K562 (cell line): ENCODE measurements at regions not wholly inside any gene's neighbourhood (a gene's known extent, or its start where the extent isn't known, plus 50 kb on each side); places are given as distances from the start of the nearest gene placed in this dataset.

Source experiments
- CBFB ChIP-seq: sonication (generic); formaldehyde crosslinking; IDR thresholded peaks from 2 replicates; pipeline ENCODE4 v1.4.0; 2020; ENCODE audit warnings: mild to moderate bottlenecking, missing genetic modification reagents
- CBX1 ChIP-seq: sonication (generic); IDR thresholded peaks from 2 replicates; pipeline ENCODE4 v1.6.1; 2016; ENCODE audit warnings: antibody characterized with exemption, low read depth, mild to moderate bottlenecking
- ELF4 ChIP-seq: fragments of 450-650 bp; formaldehyde crosslinking; IDR thresholded peaks from 2 replicates; pipeline ENCODE4 v1.4.0; 2022; ENCODE audit warnings: missing genetic modification characterization
- FOXM1 ChIP-seq, 2 experiments: fragments of 450-650 bp in 1 of 2; sonication (generic) in 1 of 2; formaldehyde crosslinking in 1 of 2; IDR thresholded peaks; 2 replicates each; pipeline versions ENCODE4 v1.6.1 to v1.9.0; 2017 to 2022; ENCODE audit warnings: low read depth in 2 of 2, mild to moderate bottlenecking in 2 of 2, missing genetic modification reagents in 1 of 2, moderate library complexity in 1 of 2
- FUS ChIP-seq: fragments of 200-400 bp; formaldehyde crosslinking; optimal IDR thresholded peaks from 2 replicates; pipeline ENCODE3; 2017; ENCODE audit warnings: low read depth, low read length
- HLTF ChIP-seq: fragments of 450-650 bp; IDR thresholded peaks from 2 replicates; pipeline ENCODE4 v1.6.1; 2016
- HNRNPK ChIP-seq: fragments of 200-400 bp; formaldehyde crosslinking; IDR thresholded peaks from one replicate; pipeline ENCODE4 v1.6.1; 2018; ENCODE audit warnings: mild to moderate bottlenecking, low read depth, low read length; ENCODE audit not compliant: poor library complexity, severe bottlenecking
- ILK ChIP-seq: fragments of 450-650 bp; IDR thresholded peaks from 2 replicates; pipeline ENCODE4 v1.6.1; 2016; ENCODE audit warnings: missing genetic modification characterization, low read depth, mild to moderate bottlenecking, missing compliant biosample characterization, moderate library complexity, borderline replicate concordance
- NCOR1 ChIP-seq: fragments of 450-650 bp; IDR thresholded peaks from 2 replicates; pipeline ENCODE4 v1.6.1; 2016; ENCODE audit warnings: mild to moderate bottlenecking, moderate library complexity
- OTX1 ChIP-seq: fragments of 450-650 bp; formaldehyde crosslinking; IDR thresholded peaks from 2 replicates; pipeline ENCODE4 v1.4.0; 2022; ENCODE audit warnings: mild to moderate bottlenecking
- PML ChIP-seq: IDR thresholded peaks from 2 replicates; pipeline ENCODE4 v1.6.1; 2012; ENCODE audit warnings: low read length, inconsistent platforms
- POLR2G ChIP-seq: fragments of 200-400 bp; formaldehyde crosslinking; IDR thresholded peaks from 2 replicates; pipeline ENCODE4 v1.6.1; 2017; ENCODE audit warnings: low read depth, mild to moderate bottlenecking, antibody characterized with exemption, low read length, moderate library complexity
- PTBP1 ChIP-seq: fragments of 200-400 bp; formaldehyde crosslinking; IDR thresholded peaks from 2 replicates; pipeline ENCODE4 v1.6.1; 2017; ENCODE audit warnings: low read depth, low read length
- RFX1 ChIP-seq: fragments of 450-650 bp; IDR thresholded peaks from 2 replicates; pipeline ENCODE4 v1.6.1; 2016; ENCODE audit warnings: mild to moderate bottlenecking, moderate library complexity
- SMC3 ChIP-seq: conservative IDR thresholded peaks from 2 replicates; pipeline ENCODE4 v1.6.1; 2011; ENCODE audit warnings: low read depth, low read length, improper control_type of control experiment; ENCODE audit not compliant: insufficient read depth
- U2AF1 ChIP-seq: fragments of 200-400 bp; formaldehyde crosslinking; optimal IDR thresholded peaks from 2 replicates; pipeline ENCODE3; 2017; ENCODE audit warnings: mild to moderate bottlenecking, low read depth, low read length, moderate library complexity
- ZFPM2 ChIP-seq: fragments of 250-450 bp; sonication (Bioruptor Pico); IDR thresholded peaks from 2 replicates; pipeline ENCODE4 v1.5.1; 2022; ENCODE audit warnings: mild to moderate bottlenecking
- ZNF274 ChIP-seq: IDR thresholded peaks from 2 replicates; pipeline ENCODE4 v1.6.1; 2011; ENCODE audit warnings: low read depth, mild to moderate bottlenecking, low read length, moderate library complexity, borderline replicate concordance
- TF ChIP-seq, protein P1 (sequence below): fragments of 450-650 bp; IDR thresholded peaks from 2 replicates; pipeline ENCODE4 v1.6.1; 2016; ENCODE audit warnings: mild to moderate bottlenecking
- TF ChIP-seq, protein P2 (sequence below): fragments of 250-450 bp; sonication (Bioruptor Pico); IDR thresholded peaks from 2 replicates; pipeline ENCODE4 v1.8.0; 2022; ENCODE audit warnings: inconsistent platforms, mild to moderate bottlenecking, moderate library complexity, borderline replicate concordance
- TF ChIP-seq, protein P3 (sequence below): sonication (generic); formaldehyde crosslinking; IDR thresholded peaks from 2 replicates; pipeline ENCODE4 v1.8.0; 2022; ENCODE audit warnings: mild to moderate bottlenecking, low read depth, missing genetic modification reagents

DNA sequence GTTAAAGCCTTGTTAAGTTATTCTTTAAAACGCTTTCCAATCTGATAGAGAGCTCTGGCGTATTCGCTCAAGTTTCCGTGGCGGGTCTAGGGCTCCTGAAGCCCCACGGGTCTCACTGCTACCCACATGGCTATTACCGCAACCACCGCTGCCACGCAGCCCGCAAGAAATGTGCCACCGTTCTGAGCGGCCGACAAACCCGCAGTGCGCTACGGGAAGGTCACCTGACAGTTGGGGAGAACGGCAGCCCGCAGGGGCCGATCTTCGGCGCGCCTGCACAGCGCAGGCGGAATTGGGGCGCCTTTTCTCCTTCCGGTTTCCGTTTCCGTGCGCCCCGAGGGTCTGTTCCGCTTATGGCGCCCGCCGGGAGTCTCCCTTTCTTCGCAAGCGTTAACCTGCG is 76.6 kb upstream of the SNRPN start (continued):
- TF ChIP-seq ZNF274 = no peak
- TF ChIP-seq PML = no peak
- TF ChIP-seq U2AF1 = no peak
- TF ChIP-seq HNRNPK = no peak
- TF ChIP-seq, protein P1, sequence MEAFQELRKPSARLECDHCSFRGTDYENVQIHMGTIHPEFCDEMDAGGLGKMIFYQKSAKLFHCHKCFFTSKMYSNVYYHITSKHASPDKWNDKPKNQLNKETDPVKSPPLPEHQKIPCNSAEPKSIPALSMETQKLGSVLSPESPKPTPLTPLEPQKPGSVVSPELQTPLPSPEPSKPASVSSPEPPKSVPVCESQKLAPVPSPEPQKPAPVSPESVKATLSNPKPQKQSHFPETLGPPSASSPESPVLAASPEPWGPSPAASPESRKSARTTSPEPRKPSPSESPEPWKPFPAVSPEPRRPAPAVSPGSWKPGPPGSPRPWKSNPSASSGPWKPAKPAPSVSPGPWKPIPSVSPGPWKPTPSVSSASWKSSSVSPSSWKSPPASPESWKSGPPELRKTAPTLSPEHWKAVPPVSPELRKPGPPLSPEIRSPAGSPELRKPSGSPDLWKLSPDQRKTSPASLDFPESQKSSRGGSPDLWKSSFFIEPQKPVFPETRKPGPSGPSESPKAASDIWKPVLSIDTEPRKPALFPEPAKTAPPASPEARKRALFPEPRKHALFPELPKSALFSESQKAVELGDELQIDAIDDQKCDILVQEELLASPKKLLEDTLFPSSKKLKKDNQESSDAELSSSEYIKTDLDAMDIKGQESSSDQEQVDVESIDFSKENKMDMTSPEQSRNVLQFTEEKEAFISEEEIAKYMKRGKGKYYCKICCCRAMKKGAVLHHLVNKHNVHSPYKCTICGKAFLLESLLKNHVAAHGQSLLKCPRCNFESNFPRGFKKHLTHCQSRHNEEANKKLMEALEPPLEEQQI = no peak
- TF ChIP-seq ILK (tag) = no peak
- no peak for TF ChIP-seq ZFPM2 (CRISPR knock-in tag)
- TF ChIP-seq FUS = no peak
- no peak for TF ChIP-seq OTX1 (CRISPR knock-in tag)
- no peak for TF ChIP-seq ELF4 (CRISPR knock-in tag)
- TF ChIP-seq RFX1 = no peak
- no peak for TF ChIP-seq FOXM1 (IDR thresholded peaks at IDR 0.05; ENCODE audit: low read depth)
- no peak for TF ChIP-seq FOXM1 (CRISPR knock-in tag; IDR thresholded peaks at IDR 0.05; ENCODE audit: low read depth)
- peak; percentile 36; the same call in 1 of the 2 replicates for TF ChIP-seq CBX1
- TF ChIP-seq, protein P2, sequence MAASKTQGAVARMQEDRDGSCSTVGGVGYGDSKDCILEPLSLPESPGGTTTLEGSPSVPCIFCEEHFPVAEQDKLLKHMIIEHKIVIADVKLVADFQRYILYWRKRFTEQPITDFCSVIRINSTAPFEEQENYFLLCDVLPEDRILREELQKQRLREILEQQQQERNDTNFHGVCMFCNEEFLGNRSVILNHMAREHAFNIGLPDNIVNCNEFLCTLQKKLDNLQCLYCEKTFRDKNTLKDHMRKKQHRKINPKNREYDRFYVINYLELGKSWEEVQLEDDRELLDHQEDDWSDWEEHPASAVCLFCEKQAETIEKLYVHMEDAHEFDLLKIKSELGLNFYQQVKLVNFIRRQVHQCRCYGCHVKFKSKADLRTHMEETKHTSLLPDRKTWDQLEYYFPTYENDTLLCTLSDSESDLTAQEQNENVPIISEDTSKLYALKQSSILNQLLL (CRISPR knock-in tag) = no peak
- TF ChIP-seq PTBP1 = no peak
- no peak for TF ChIP-seq CBFB (CRISPR knock-in tag)
- TF ChIP-seq, protein P3, sequence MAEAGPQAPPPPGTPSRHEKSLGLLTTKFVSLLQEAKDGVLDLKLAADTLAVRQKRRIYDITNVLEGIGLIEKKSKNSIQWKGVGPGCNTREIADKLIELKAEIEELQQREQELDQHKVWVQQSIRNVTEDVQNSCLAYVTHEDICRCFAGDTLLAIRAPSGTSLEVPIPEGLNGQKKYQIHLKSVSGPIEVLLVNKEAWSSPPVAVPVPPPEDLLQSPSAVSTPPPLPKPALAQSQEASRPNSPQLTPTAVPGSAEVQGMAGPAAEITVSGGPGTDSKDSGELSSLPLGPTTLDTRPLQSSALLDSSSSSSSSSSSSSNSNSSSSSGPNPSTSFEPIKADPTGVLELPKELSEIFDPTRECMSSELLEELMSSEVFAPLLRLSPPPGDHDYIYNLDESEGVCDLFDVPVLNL = no peak
- no peak for TF ChIP-seq HLTF
- TF ChIP-seq NCOR1 = no peak
- TF ChIP-seq SMC3 = no peak
- TF ChIP-seq POLR2G = peak; percentile 55
